ENCODE measurements at regions not wholly inside any gene's neighbourhood (a gene's known extent, or its start where the extent isn't known, plus 50 kb on each side); places are given as distances from the start of the nearest gene placed in this dataset.

DNA sequence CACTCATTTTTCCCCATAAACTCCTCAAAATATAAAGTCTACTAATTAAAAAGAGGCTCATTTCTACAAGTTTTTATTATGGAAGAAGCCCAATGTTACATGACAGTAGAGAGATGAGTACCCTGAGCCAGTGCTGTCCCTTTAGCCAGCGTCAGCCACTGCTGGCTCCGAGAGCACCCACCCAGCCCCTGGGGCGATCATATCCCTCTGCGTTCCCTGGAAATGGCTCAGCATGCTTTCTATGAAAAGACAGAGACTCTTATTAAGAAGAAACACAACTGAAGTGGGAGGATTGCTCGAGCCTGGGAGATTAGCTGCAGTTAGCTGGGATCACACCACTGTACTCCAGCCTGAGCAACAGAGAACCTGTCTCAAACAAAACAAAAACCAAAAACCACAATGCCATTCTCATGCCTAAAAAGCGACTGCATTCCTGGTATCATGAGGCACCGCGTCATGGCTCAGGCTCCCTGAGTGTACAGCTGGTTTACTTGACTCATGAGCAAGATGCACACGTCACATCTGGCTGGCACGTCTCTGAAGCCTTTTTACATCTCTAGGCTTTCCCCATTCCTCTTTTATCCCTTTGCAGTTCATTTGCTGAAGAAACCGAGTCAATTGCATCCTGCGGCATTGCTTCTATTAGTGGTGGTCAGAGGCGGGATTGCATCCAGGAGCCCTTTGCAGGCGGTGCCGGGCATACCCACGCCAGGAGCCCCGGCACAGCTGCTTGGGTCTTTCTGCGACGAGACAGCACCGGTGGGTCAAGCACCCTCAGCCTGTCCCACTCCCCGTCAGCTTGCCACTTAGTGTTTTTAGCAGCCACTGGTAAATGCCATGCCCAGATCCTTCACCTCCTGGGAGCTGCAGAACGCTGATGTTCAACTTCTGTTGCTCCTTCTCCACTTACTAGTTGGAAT is 119.9 kb downstream of the CTTN start:
- H3K9me2 ChIP-seq (ENCODE audit: insufficient read depth): no peaks in the 10 kb centered on the region
- H4K20me1 ChIP-seq (ENCODE audit: insufficient read depth): peaks cover 14% of the 10 kb centered on the region
- peaks cover 3% of the 10 kb centered on the region; the same call in 1 of the 2 replicates for H3K9me3 ChIP-seq (ENCODE audit: insufficient read depth, low read depth)
- TF ChIP-seq CTCF (conservative IDR thresholded peaks at IDR 0.05): no peak
- TF ChIP-seq EZH2 (IDR thresholded peaks at IDR 0.05; ENCODE audit: low read depth): no peak
- no peak overlapping the region for H3K4me2 ChIP-seq
- peak in 1 of 2 experiments; percentile 75 for DNase-seq
- BruUV-seq (replicated peaks): no TSS peak
- POLR2A ChIA-PET (ENCODE audit: unreplicated experiment): interaction anchor here (0.6 kb wide), 2 partner anchors 15 to 725 kb away, joined by 7 read pairs; no protein-coding TSS in a partner anchor
- no peaks in the 10 kb centered on the region for H3K27me3 ChIP-seq (ENCODE audit: insufficient read depth, low read depth)
- H3K79me2 ChIP-seq (ENCODE audit: low read depth): no peaks in the 10 kb centered on the region
- H3K4me3 ChIP-seq: no peak overlapping the region
- CTCF ChIA-PET: interaction anchor here (0.7 kb wide), 1 partner anchor 113 kb away, joined by 3 read pairs; no protein-coding TSS in a partner anchor
- intact Hi-C loops (cut with micrococcal nuclease; ENCODE audit: unreplicated experiment): loop anchor here (1.0 kb wide), 1 partner anchor 36 kb away; no protein-coding TSS in a partner anchor
- H3K27ac ChIP-seq: no peak overlapping the region
- H3K36me3 ChIP-seq (ENCODE audit: low read depth): no peaks in the 10 kb centered on the region
- no peak overlapping the region for H2AFZ ChIP-seq
- peaks cover 5% of the 10 kb centered on the region; the same call in 1 of the 2 replicates for H3K4me1 ChIP-seq (replicated peaks; ENCODE audit: insufficient read depth)
- H3F3A ChIP-seq (ENCODE audit: insufficient read depth, low read depth): peaks cover 5% of the 10 kb centered on the region; the same call in 1 of the 2 replicates

DNA sequence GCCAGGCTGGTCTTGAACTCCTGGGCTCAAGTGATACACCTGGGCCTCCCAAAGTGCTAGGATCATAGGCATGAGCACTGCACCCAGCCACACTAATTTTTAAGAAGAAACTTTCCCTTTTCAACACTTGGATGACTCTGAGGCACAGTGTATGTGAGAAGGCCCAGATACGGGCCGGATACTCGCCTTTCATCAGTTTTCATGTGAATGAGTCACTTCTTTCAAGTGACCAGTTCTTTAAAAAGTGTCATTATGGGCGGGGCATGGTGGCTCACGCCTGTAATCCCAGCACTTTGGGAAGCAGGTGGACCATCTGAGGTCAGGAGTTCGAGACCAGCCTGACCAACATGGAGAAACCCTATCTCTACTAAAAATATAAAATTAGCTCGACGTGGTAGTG is 120.8 kb downstream of the CTTN start:
- CTCF ChIA-PET: interaction anchor here (0.6 to 0.7 kb wide), 2 partner anchors 38 to 112 kb away, joined by 3 to 6 read pairs; no protein-coding TSS in a partner anchor
- no peak for TF ChIP-seq CTCF (conservative IDR thresholded peaks at IDR 0.05)
- no peak for TF ChIP-seq EZH2 (IDR thresholded peaks at IDR 0.05; ENCODE audit: low read depth)
- H3K27ac ChIP-seq: no peak overlapping the region
- POLR2A ChIA-PET (ENCODE audit: unreplicated experiment): interaction anchor here (0.6 kb wide), 1 partner anchor 726 kb away, joined by 7 read pairs; no protein-coding TSS in a partner anchor
- no peaks in the 10 kb centered on the region for H3K4me1 ChIP-seq (replicated peaks; ENCODE audit: insufficient read depth)
- no peak overlapping the region for H3K4me3 ChIP-seq
- peak in 1 of 2 experiments; percentile 38 for DNase-seq
- intact Hi-C loops (cut with micrococcal nuclease; ENCODE audit: unreplicated experiment): no loop called here
- no peaks in the 10 kb centered on the region for H3K9me2 ChIP-seq (ENCODE audit: insufficient read depth)
- no peaks in the 10 kb centered on the region; the same call in 1 of the 2 replicates for H3K9me3 ChIP-seq (ENCODE audit: insufficient read depth, low read depth)
- H3K79me2 ChIP-seq (ENCODE audit: low read depth): no peaks in the 10 kb centered on the region
- no peak overlapping the region for H3K4me2 ChIP-seq
- no peaks in the 10 kb centered on the region; the same call in 1 of the 2 replicates for H3F3A ChIP-seq (ENCODE audit: insufficient read depth, low read depth)
- no peaks in the 10 kb centered on the region for H3K36me3 ChIP-seq (ENCODE audit: low read depth)
- BruUV-seq (replicated peaks): no TSS peak
- no peak overlapping the region for H2AFZ ChIP-seq
- H3K27me3 ChIP-seq (ENCODE audit: insufficient read depth, low read depth): no peaks in the 10 kb centered on the region
- H4K20me1 ChIP-seq (ENCODE audit: insufficient read depth): peaks cover 14% of the 10 kb centered on the region

DNA sequence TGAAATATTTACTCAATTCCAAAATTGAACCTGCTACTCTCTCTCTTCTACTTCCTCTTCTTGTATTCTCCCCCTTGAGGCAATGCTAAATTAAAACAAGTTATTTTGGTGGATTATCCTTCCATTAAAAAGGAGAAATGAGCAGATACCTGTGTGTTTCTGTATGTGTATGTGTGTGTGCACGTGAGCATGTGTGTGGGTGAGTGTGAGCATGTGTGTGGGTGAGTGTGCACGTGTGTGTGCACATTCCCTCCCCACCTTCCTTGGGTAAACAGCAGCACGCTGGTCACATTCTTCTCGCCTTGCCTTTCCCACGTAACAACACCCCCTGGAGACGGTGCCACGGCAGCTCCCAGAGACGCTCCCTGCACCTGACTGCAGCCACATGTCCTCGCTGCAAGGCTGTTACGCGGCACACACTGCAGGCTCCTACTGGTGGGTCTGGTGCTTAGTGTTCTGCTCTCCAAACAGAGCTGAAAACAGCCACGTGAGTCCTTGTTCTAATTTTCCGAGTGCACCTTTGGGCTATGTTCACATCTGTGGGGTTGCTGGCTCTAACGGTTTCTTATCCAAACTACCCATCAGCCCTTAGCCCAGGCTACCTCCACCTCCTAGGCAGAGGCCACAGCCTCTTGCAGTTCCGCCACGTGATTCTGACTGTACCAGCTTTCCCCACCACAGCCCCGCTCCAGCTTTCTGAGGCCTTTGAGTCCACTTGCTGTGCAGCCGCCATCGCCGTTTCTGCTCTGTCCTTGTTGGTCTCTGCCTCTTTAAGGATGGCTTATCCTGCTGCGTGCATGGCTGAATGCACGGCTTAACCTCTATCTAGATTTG is 123.4 kb downstream of the CTTN start:
- H3K27ac ChIP-seq: no peak overlapping the region
- H3K4me3 ChIP-seq: no peak overlapping the region
- H3K27me3 ChIP-seq (ENCODE audit: insufficient read depth, low read depth): no peaks in the 10 kb centered on the region
- peaks cover 29% of the 10 kb centered on the region for H4K20me1 ChIP-seq (ENCODE audit: insufficient read depth)
- ChIA-PET POLR2A (ENCODE audit: unreplicated experiment) (no interaction called here), CTCF (no interaction called here)
- H3K4me1 ChIP-seq (replicated peaks; ENCODE audit: insufficient read depth): no peaks in the 10 kb centered on the region
- DNase-seq: no peak
- H3K9me2 ChIP-seq (ENCODE audit: insufficient read depth): no peaks in the 10 kb centered on the region
- intact Hi-C loops (cut with micrococcal nuclease; ENCODE audit: unreplicated experiment): no loop called here
- no peak overlapping the region for H2AFZ ChIP-seq
- no peaks in the 10 kb centered on the region for H3K9me3 ChIP-seq (ENCODE audit: insufficient read depth, low read depth)
- no TSS peak for BruUV-seq (replicated peaks)
- TF ChIP-seq CTCF (conservative IDR thresholded peaks at IDR 0.05): no peak
- TF ChIP-seq EZH2 (IDR thresholded peaks at IDR 0.05; ENCODE audit: low read depth): no peak
- no peak overlapping the region for H3K4me2 ChIP-seq
- H3F3A ChIP-seq (ENCODE audit: insufficient read depth, low read depth): no peaks in the 10 kb centered on the region; the same call in 1 of the 2 replicates
- H3K79me2 ChIP-seq (ENCODE audit: low read depth): no peaks in the 10 kb centered on the region
- H3K36me3 ChIP-seq (ENCODE audit: low read depth): no peaks in the 10 kb centered on the region
